ENCODE measurements at regions not wholly inside any gene's neighbourhood (a gene's known extent, or its start where the extent isn't known, plus 50 kb on each side); places are given as distances from the start of the nearest gene placed in this dataset.

- peaks cover 48% of the 10 kb centered on the region for H3K9me3 Mint-ChIP-seq
- H3K27ac Mint-ChIP-seq = no peak overlapping the region
- no peaks in the 10 kb centered on the region for H3K4me1 Mint-ChIP-seq (ENCODE audit: low read depth)
- no peak for DNase-seq
- H3K27me3 Mint-ChIP-seq (ENCODE audit: insufficient read depth) = no peaks in the 10 kb centered on the region
- H3K4me3 Mint-ChIP-seq = no peak overlapping the region
- no peaks in the 10 kb centered on the region for H3K36me3 Mint-ChIP-seq (ENCODE audit: low read depth)
- no peak for TF ChIP-seq CTCF (IDR thresholded peaks at IDR 0.05)
Observed at GRCh38 chr17:52673791-52674190, 515.3 kb upstream of the CA10 start.

GRCh38 chr17:52666264-52666663 is 507.8 kb upstream of the CA10 start:
- no peak for DNase-seq
- H3K9me3 Mint-ChIP-seq = peaks cover 58% of the 10 kb centered on the region
- no peak for TF ChIP-seq CTCF (IDR thresholded peaks at IDR 0.05)

GRCh38 chr17:52660692-52661091 is 502.2 kb upstream of the CA10 start:
- Mint-ChIP-seq H3K27ac (no peak overlapping the region), H3K4me1 (ENCODE audit: low read depth) (no peaks in the 10 kb centered on the region), H3K4me3 (no peak overlapping the region), H3K9me3 (peaks cover 44% of the 10 kb centered on the region), H3K36me3 (ENCODE audit: low read depth) (no peaks in the 10 kb centered on the region), H3K27me3 (ENCODE audit: insufficient read depth) (no peaks in the 10 kb centered on the region)
- TF ChIP-seq CTCF (IDR thresholded peaks at IDR 0.05) = no peak
- no peak for DNase-seq

More at GRCh38 chr17:52666264-52666663, 507.8 kb upstream of the CA10 start:
- no peaks in the 10 kb centered on the region for H3K4me1 Mint-ChIP-seq (ENCODE audit: low read depth)
- H3K4me3 Mint-ChIP-seq = no peak overlapping the region
- no peaks in the 10 kb centered on the region for H3K36me3 Mint-ChIP-seq (ENCODE audit: low read depth)
- no peak overlapping the region for H3K27ac Mint-ChIP-seq
- no peaks in the 10 kb centered on the region; the same call in 1 of the 2 replicates for H3K27me3 Mint-ChIP-seq (ENCODE audit: insufficient read depth)

GRCh38 chr17:52653014-52653413 is 494.5 kb upstream of the CA10 start:
- H3K4me1 Mint-ChIP-seq (ENCODE audit: low read depth) = no peaks in the 10 kb centered on the region
- no peak overlapping the region for H3K27ac Mint-ChIP-seq
- TF ChIP-seq CTCF (IDR thresholded peaks at IDR 0.05) = no peak
- H3K4me3 Mint-ChIP-seq = no peak overlapping the region
- H3K36me3 Mint-ChIP-seq (ENCODE audit: low read depth) = no peaks in the 10 kb centered on the region
- DNase-seq = no peak
- no peaks in the 10 kb centered on the region for H3K27me3 Mint-ChIP-seq (ENCODE audit: insufficient read depth)
- peaks cover 21% of the 10 kb centered on the region for H3K9me3 Mint-ChIP-seq

- Mint-ChIP-seq H3K27me3 (ENCODE audit: insufficient read depth) (no peaks in the 10 kb centered on the region), H3K27ac (no peak overlapping the region), H3K36me3 (ENCODE audit: low read depth) (no peaks in the 10 kb centered on the region), H3K4me3 (no peak overlapping the region), H3K4me1 (ENCODE audit: low read depth) (no peaks in the 10 kb centered on the region), H3K9me3 (peaks cover 27% of the 10 kb centered on the region)
- TF ChIP-seq CTCF (IDR thresholded peaks at IDR 0.05) = no peak
- no peak for DNase-seq
Observed at GRCh38 chr17:52648995-52649394, 490.5 kb upstream of the CA10 start.

- no peak for DNase-seq
- no peak for TF ChIP-seq CTCF (IDR thresholded peaks at IDR 0.05)
- H3K9me3 Mint-ChIP-seq = peaks cover 27% of the 10 kb centered on the region
- no peaks in the 10 kb centered on the region for H3K4me1 Mint-ChIP-seq (ENCODE audit: low read depth)
- H3K4me3 Mint-ChIP-seq = no peak overlapping the region
- no peaks in the 10 kb centered on the region for H3K27me3 Mint-ChIP-seq (ENCODE audit: insufficient read depth)
- H3K27ac Mint-ChIP-seq = no peak overlapping the region
- H3K36me3 Mint-ChIP-seq (ENCODE audit: low read depth) = no peaks in the 10 kb centered on the region
Observed at GRCh38 chr17:52647411-52647810, 488.9 kb upstream of the CA10 start.
